ENCODE measurements at regions not wholly inside any gene's neighbourhood (a gene's known extent, or its start where the extent isn't known, plus 50 kb on each side); places are given as distances from the start of the nearest gene placed in this dataset.

DNA sequence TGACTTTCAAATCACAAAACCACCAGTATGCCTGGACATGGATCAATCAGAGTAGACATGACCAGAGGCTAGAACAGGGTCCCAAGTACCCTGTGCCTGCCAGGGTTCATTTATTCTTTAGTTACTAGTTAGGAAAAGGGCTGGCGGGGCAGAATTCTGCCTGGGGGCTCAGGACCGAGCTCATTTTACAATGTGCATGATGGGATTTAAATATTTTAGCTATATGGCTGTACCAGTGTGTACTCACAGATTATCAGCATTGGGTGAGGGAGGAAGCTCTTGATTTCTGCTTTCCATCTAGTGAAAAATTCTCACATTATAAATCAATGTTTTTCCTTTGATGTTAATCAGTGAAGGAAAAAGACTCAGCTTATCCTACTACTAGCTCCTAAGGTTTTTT is 1511.1 kb downstream of the EFNA5 start:
- TF ChIP-seq, protein P1, sequence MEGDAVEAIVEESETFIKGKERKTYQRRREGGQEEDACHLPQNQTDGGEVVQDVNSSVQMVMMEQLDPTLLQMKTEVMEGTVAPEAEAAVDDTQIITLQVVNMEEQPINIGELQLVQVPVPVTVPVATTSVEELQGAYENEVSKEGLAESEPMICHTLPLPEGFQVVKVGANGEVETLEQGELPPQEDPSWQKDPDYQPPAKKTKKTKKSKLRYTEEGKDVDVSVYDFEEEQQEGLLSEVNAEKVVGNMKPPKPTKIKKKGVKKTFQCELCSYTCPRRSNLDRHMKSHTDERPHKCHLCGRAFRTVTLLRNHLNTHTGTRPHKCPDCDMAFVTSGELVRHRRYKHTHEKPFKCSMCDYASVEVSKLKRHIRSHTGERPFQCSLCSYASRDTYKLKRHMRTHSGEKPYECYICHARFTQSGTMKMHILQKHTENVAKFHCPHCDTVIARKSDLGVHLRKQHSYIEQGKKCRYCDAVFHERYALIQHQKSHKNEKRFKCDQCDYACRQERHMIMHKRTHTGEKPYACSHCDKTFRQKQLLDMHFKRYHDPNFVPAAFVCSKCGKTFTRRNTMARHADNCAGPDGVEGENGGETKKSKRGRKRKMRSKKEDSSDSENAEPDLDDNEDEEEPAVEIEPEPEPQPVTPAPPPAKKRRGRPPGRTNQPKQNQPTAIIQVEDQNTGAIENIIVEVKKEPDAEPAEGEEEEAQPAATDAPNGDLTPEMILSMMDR (optimal IDR thresholded peaks at IDR 0.05 in 1 of 3, IDR thresholded peaks at IDR 0.05 in 1 of 3, conservative IDR thresholded peaks at IDR 0.05 in 1 of 3; ENCODE audit: extremely low read depth in 1 of 3, insufficient read depth in 2 of 3, low read length in 3 of 3), result no peak
- no peak for TF ChIP-seq EZH2 (IDR thresholded peaks at IDR 0.05; ENCODE audit: low read length)
